ENCODE measurements at regions not wholly inside any gene's neighbourhood (a gene's known extent, or its start where the extent isn't known, plus 50 kb on each side); places are given as distances from the start of the nearest gene placed in this dataset.
"Not testable (repeated sequence)": the region's sequence is repeated elsewhere in the genome, so short reads cannot be mapped to it uniquely, and the experiment has no call there.

- no peak for DNase-seq (ENCODE audit: low read depth)
Measured at GRCh38 chr21:27379354-27379753, 412.5 kb upstream of the ADAMTS5 start.

GRCh38 chr21:27372381-27372780, 405.5 kb upstream of the ADAMTS5 start:
- no peak for DNase-seq (ENCODE audit: low read depth)

GRCh38 chr21:27371975-27372331, 405.1 kb upstream of the ADAMTS5 start:
- no peak for DNase-seq (ENCODE audit: low read depth)

GRCh38 chr21:27371115-27371974, 404.5 kb upstream of the ADAMTS5 start:
- no peak for DNase-seq (ENCODE audit: low read depth)

- no peak for DNase-seq (ENCODE audit: low read depth)
Measured at GRCh38 chr21:27369978-27370571, 403.2 kb upstream of the ADAMTS5 start.

GRCh38 chr21:27369234-27369633, 402.3 kb upstream of the ADAMTS5 start:
- no peak for DNase-seq (ENCODE audit: low read depth)

GRCh38 chr21:27366646-27367235, 399.9 kb upstream of the ADAMTS5 start:
- no peak for DNase-seq (ENCODE audit: low read depth)

- no peak for DNase-seq (ENCODE audit: low read depth)
Measured at GRCh38 chr21:27366036-27366435, 399.1 kb upstream of the ADAMTS5 start.

- DNase-seq (ENCODE audit: low read depth) = no peak
Measured at GRCh38 chr21:27365394-27365793, 398.5 kb upstream of the ADAMTS5 start.

GRCh38 chr21:27363719-27364477, 397.0 kb upstream of the ADAMTS5 start:
- no peak for DNase-seq (ENCODE audit: low read depth)

- DNase-seq (ENCODE audit: low read depth) = no peak
Measured at GRCh38 chr21:27362249-27362648, 395.4 kb upstream of the ADAMTS5 start.

- DNase-seq (ENCODE audit: low read depth) = no peak
Measured at GRCh38 chr21:27359141-27359540, 392.3 kb upstream of the ADAMTS5 start.

- DNase-seq (ENCODE audit: low read depth) = no peak
Measured at GRCh38 chr21:27352885-27353284, 386.0 kb upstream of the ADAMTS5 start.

- no peak for DNase-seq (ENCODE audit: low read depth)
Measured at GRCh38 chr21:27346041-27346448, 379.2 kb upstream of the ADAMTS5 start.

- no peak for DNase-seq (ENCODE audit: low read depth)
Measured at GRCh38 chr21:27339902-27340301, 373.0 kb upstream of the ADAMTS5 start.

GRCh38 chr21:27338007-27338406, 371.1 kb upstream of the ADAMTS5 start:
- not testable (repeated sequence) for DNase-seq (ENCODE audit: low read depth)

GRCh38 chr21:27333096-27333495, 366.2 kb upstream of the ADAMTS5 start:
- no peak for DNase-seq (ENCODE audit: low read depth)

GRCh38 chr21:27329255-27329851, 362.5 kb upstream of the ADAMTS5 start:
- no peak for DNase-seq (ENCODE audit: low read depth)

- DNase-seq (ENCODE audit: low read depth) = no peak
Measured at GRCh38 chr21:27326301-27326700, 359.4 kb upstream of the ADAMTS5 start.

GRCh38 chr21:27323331-27323730, 356.4 kb upstream of the ADAMTS5 start:
- DNase-seq (ENCODE audit: low read depth) = no peak

GRCh38 chr21:27321791-27322190, 354.9 kb upstream of the ADAMTS5 start:
- DNase-seq (ENCODE audit: low read depth) = no peak

- DNase-seq (ENCODE audit: low read depth) = no peak
Measured at GRCh38 chr21:27320868-27321267, 354.0 kb upstream of the ADAMTS5 start.
